ENCODE measurements at regions not wholly inside any gene's neighbourhood (a gene's known extent, or its start where the extent isn't known, plus 50 kb on each side); places are given as distances from the start of the nearest gene placed in this dataset.
"Not testable (repeated sequence)": the region's sequence is repeated elsewhere in the genome, so short reads cannot be mapped to it uniquely, and the experiment has no call there.

DNA sequence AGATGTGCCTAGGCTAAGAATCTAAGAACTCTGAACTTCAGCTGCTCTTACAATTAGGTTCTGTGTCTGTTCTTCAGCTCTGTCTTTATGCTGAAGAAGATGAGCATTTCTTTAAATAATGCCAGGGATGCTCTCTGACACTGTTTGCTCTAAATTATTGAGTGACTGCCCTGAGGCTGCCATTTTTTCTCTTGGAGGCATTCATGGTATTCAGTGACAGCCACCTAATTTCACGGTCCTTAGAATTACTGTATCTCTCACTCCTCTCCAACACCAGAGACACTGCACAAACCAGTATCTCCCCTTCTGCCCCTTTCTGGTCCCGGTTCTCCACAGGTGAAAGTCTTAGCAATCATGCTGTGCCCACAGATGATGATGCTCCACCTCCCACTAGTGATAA lies 123.6 kb upstream of the MPHOSPH6 start:
- no peak for DNase-seq (ENCODE audit: low spot score)
- intact Hi-C loops (cut with DNase I) = no loop called here
- H3K27ac ChIP-seq = no peak overlapping the region
- H3K4me1 ChIP-seq (replicated peaks) = no peaks in the 10 kb centered on the region
- H3K9me3 ChIP-seq = no peaks in the 10 kb centered on the region
- 87% methylated on average over 2 of the region's 2 CpGs for WGBS
- TF ChIP-seq POLR2AphosphoS5 (IDR thresholded peaks at IDR 0.05) = no peak
- TF ChIP-seq, protein P1, sequence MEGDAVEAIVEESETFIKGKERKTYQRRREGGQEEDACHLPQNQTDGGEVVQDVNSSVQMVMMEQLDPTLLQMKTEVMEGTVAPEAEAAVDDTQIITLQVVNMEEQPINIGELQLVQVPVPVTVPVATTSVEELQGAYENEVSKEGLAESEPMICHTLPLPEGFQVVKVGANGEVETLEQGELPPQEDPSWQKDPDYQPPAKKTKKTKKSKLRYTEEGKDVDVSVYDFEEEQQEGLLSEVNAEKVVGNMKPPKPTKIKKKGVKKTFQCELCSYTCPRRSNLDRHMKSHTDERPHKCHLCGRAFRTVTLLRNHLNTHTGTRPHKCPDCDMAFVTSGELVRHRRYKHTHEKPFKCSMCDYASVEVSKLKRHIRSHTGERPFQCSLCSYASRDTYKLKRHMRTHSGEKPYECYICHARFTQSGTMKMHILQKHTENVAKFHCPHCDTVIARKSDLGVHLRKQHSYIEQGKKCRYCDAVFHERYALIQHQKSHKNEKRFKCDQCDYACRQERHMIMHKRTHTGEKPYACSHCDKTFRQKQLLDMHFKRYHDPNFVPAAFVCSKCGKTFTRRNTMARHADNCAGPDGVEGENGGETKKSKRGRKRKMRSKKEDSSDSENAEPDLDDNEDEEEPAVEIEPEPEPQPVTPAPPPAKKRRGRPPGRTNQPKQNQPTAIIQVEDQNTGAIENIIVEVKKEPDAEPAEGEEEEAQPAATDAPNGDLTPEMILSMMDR (IDR thresholded peaks at IDR 0.05) = no peak
- TF ChIP-seq POLR2A (IDR thresholded peaks at IDR 0.05) = no peak
- H3K36me3 ChIP-seq = no peaks in the 10 kb centered on the region
- no peaks in the 10 kb centered on the region for H3K27me3 ChIP-seq (replicated peaks; ENCODE audit: insufficient read depth)
- no peak overlapping the region for H3K4me3 ChIP-seq

DNA sequence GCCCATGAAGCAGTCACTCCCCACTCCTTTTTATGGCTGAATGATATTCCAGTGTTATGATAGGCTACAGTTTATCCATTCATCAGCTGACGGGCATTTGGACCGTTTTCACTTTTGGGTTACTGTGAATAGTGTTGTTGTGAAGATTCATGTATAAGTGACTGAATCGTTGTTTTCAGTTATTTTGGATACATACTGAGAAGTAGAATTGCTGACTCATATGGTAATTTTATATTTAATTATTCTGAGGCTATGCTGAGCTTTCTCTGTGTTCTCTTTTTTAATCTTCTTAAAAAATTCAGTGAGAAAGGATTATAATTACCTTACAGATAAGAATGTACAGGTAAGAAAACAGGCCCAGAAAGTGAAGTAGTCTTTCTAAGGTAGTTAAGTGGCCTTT lies 117.9 kb upstream of the MPHOSPH6 start:
- intact Hi-C loops (cut with DNase I) = no loop called here
- TF ChIP-seq POLR2A (IDR thresholded peaks at IDR 0.05) = no peak
- TF ChIP-seq, protein P1 (IDR thresholded peaks at IDR 0.05) = no peak
- no peak for TF ChIP-seq POLR2AphosphoS5 (IDR thresholded peaks at IDR 0.05)
- H3K9me3 ChIP-seq = no peaks in the 10 kb centered on the region
- no peaks in the 10 kb centered on the region for H3K4me1 ChIP-seq (replicated peaks)
- no peaks in the 10 kb centered on the region for H3K36me3 ChIP-seq
- H3K27ac ChIP-seq = no peak overlapping the region
- DNase-seq (ENCODE audit: low spot score) = no peak
- no peaks in the 10 kb centered on the region for H3K27me3 ChIP-seq (replicated peaks; ENCODE audit: insufficient read depth)
- no peak overlapping the region for H3K4me3 ChIP-seq
- 91% methylated on average over 3 of the region's 3 CpGs for whole genome bisulfite sequencing

- Histone ChIP-seq H3K27ac (no peak overlapping the region), H3K27me3 (replicated peaks; ENCODE audit: insufficient read depth) (no peaks in the 10 kb centered on the region), H3K4me1 (replicated peaks) (no peaks in the 10 kb centered on the region), H3K4me3 (no peak overlapping the region), H3K9me3 (no peaks in the 10 kb centered on the region), H3K36me3 (no peaks in the 10 kb centered on the region)
- TF ChIP-seq, protein P1 (IDR thresholded peaks at IDR 0.05) = no peak
- TF ChIP-seq POLR2AphosphoS5 (IDR thresholded peaks at IDR 0.05) (no peak), POLR2A (IDR thresholded peaks at IDR 0.05) (no peak)
- no peak for DNase-seq (ENCODE audit: low spot score)
- intact Hi-C loops (cut with DNase I) = no loop called here
Observed at GRCh38 chr16:82282662-82283061, 112.6 kb upstream of the MPHOSPH6 start.

DNA sequence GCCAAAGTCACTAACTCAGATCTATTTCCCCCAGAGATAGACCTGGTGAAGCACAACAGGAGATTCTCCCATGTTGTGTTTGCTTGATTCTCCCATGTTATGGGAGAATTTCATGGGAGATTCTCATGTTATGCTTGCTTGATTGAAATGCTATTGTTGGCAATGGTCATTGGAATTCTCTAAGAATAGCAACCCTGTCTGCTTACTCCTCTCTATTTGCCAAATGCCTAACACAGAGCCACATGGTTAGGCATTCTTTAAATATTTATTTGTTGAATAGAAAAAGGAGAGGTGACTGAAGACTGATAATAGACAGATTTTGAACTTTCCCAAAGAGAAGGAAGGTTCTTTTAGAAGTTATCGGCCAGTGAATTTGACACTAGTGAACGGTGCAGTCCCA lies 111.5 kb upstream of the MPHOSPH6 start:
- DNase-seq (ENCODE audit: low spot score) = no peak
- no peak overlapping the region for H3K4me3 ChIP-seq
- intact Hi-C loops (cut with DNase I) = no loop called here
- H3K4me1 ChIP-seq (replicated peaks) = no peaks in the 10 kb centered on the region
- H3K36me3 ChIP-seq = no peaks in the 10 kb centered on the region
- no peaks in the 10 kb centered on the region for H3K9me3 ChIP-seq
- H3K27ac ChIP-seq = no peak overlapping the region
- TF ChIP-seq POLR2A (IDR thresholded peaks at IDR 0.05) (no peak), POLR2AphosphoS5 (IDR thresholded peaks at IDR 0.05) (no peak)
- TF ChIP-seq, protein P1 (IDR thresholded peaks at IDR 0.05) = no peak
- H3K27me3 ChIP-seq (replicated peaks; ENCODE audit: insufficient read depth) = no peaks in the 10 kb centered on the region
- WGBS = 81% methylated on average over 2 of the region's 2 CpGs

GRCh38 chr16:82280867-82281266 lies 110.8 kb upstream of the MPHOSPH6 start:
- H3K4me3 ChIP-seq = no peak overlapping the region
- no peak for DNase-seq (ENCODE audit: low spot score)
- no peaks in the 10 kb centered on the region for H3K27me3 ChIP-seq (replicated peaks; ENCODE audit: insufficient read depth)
- no peak overlapping the region for H3K27ac ChIP-seq
- no peaks in the 10 kb centered on the region for H3K36me3 ChIP-seq
- H3K4me1 ChIP-seq (replicated peaks) = no peaks in the 10 kb centered on the region
- intact Hi-C loops (cut with DNase I) = no loop called here
- TF ChIP-seq POLR2AphosphoS5 (IDR thresholded peaks at IDR 0.05) (no peak), POLR2A (IDR thresholded peaks at IDR 0.05) (no peak)
- TF ChIP-seq, protein P1 (IDR thresholded peaks at IDR 0.05) = no peak
- no peaks in the 10 kb centered on the region for H3K9me3 ChIP-seq
- WGBS = 95% methylated on average over 1 of the region's 1 CpG

DNA sequence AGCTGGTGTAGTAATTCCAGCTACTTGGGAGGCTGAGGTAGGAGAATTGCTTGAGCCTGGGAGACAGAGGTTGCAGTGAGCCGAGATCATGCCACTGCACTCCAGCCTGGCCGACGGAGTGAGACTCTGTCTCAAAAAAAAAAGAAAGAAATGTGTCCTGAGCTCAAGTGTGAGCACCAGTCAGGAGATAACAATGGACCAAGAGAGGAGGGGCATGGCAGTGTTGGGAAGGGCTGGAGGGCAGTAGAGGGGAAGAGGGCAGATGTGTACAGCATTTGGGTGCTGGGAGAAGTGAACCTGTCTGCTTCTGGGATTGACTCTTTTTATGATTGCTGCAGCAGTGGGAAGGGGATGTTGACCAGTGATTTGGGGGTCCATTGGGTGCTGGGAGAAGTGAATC lies 105.3 kb upstream of the MPHOSPH6 start:
- H3K27me3 ChIP-seq (replicated peaks; ENCODE audit: insufficient read depth); DNase-seq (ENCODE audit: low spot score); H3K4me3 ChIP-seq; intact Hi-C loops (cut with DNase I); H3K27ac ChIP-seq; H3K9me3 ChIP-seq; H3K4me1 ChIP-seq (replicated peaks); H3K36me3 ChIP-seq: not testable (repeated sequence)
- 92% methylated on average over 3 of the region's 3 CpGs for WGBS

Data from prostate gland (tissue), 2 donors.